OCI-LY1 (cell line): ENCODE measurements at regions not wholly inside any gene's neighbourhood (a gene's known extent, or its start where the extent isn't known, plus 50 kb on each side); places are given as distances from the start of the nearest gene placed in this dataset.

Source experiments
- H2AFZ ChIP-seq: fragments of 200-600 bp; sonication (generic), shearing (Covaris generic); 2 replicates; pipeline ENCODE4 v1.6.0; 2014; ENCODE audit warnings: antibody characterized with exemption, mild to moderate bottlenecking, low read length
- H3F3A ChIP-seq: fragments of 200-600 bp; sonication (generic), shearing (Covaris generic); 2 replicates; pipeline ENCODE4 v1.6.0; 2014; ENCODE audit warnings: mild to moderate bottlenecking, antibody characterized with exemption, low read length, moderate library complexity; ENCODE audit not compliant: insufficient read depth
- H3K27ac ChIP-seq: fragments of 200-600 bp; sonication (generic); 2 replicates; pipeline ENCODE4 v1.5.1; 2014; ENCODE audit warnings: low read length, mixed run types, mild to moderate bottlenecking, low read depth; ENCODE audit not compliant: poor library complexity, severe bottlenecking
- H3K27me3 ChIP-seq: fragments of 200-600 bp; sonication (generic); 2 replicates; pipeline ENCODE4 v1.6.0; 2014; ENCODE audit warnings: antibody characterized with exemption, mild to moderate bottlenecking, low read length, moderate library complexity; ENCODE audit not compliant: insufficient read depth
- H3K36me3 ChIP-seq: fragments of 200-600 bp; sonication (generic); 2 replicates; pipeline ENCODE4 v1.6.1; 2014; ENCODE audit warnings: mild to moderate bottlenecking, antibody characterized with exemption, low read length, moderate library complexity, mixed read lengths; ENCODE audit not compliant: insufficient read depth
- H3K4me1 ChIP-seq: fragments of 200-600 bp; sonication (generic); 2 replicates; pipeline ENCODE4 v1.5.1; 2014; ENCODE audit warnings: mild to moderate bottlenecking, low read length, moderate library complexity; ENCODE audit not compliant: insufficient read depth, severe bottlenecking
- H3K4me2 ChIP-seq: fragments of 200-600 bp; sonication (generic), shearing (Covaris generic); 2 replicates; pipeline ENCODE4 v1.6.1; 2014; ENCODE audit warnings: low read length
- H3K4me3 ChIP-seq: fragments of 200-600 bp; sonication (generic); 2 replicates; pipeline ENCODE4 v1.5.1; 2014; ENCODE audit warnings: low read length, low read depth, mild to moderate bottlenecking, mixed read lengths; ENCODE audit not compliant: poor library complexity, severe bottlenecking
- H3K79me2 ChIP-seq: fragments of 200-600 bp; shearing (Covaris generic); 2 replicates; pipeline ENCODE4 v1.6.1; 2016; ENCODE audit warnings: mixed run types, low read length, mixed read lengths; ENCODE audit not compliant: insufficient read depth
- H3K9ac ChIP-seq: fragments of 200-600 bp; sonication (generic), shearing (Covaris generic); 2 replicates; pipeline ENCODE4 v1.6.1; 2014; ENCODE audit warnings: mild to moderate bottlenecking, low read length, mixed read lengths
- H3K9me2 ChIP-seq: fragments of 200-600 bp; sonication (generic), shearing (Covaris generic); 2 replicates; pipeline ENCODE4 v1.6.1; 2014; ENCODE audit warnings: low read depth, mild to moderate bottlenecking, low read length, mixed read lengths
- H3K9me3 ChIP-seq: fragments of 200-600 bp; shearing (Covaris generic); 2 replicates; pipeline ENCODE4 v1.6.1; 2014; ENCODE audit warnings: low read length, mixed read lengths
- H4K20me1 ChIP-seq: fragments of 200-600 bp; sonication (generic), shearing (Covaris generic); 2 replicates; pipeline ENCODE4 v1.6.0; 2016; ENCODE audit warnings: mild to moderate bottlenecking, low read length; ENCODE audit not compliant: insufficient read depth
- EZH2 ChIP-seq: fragments of 200-600 bp; sonication (generic), shearing (Covaris generic); IDR thresholded peaks from 2 replicates; pipeline ENCODE4 v1.8.0; 2017; ENCODE audit warnings: borderline replicate concordance, mixed run types, mild to moderate bottlenecking, antibody characterized with exemption, low read length, moderate library complexity, mixed read lengths
- TF ChIP-seq, protein P1 (sequence below): fragments of 200-600 bp; sonication (generic), shearing (Covaris generic); IDR thresholded peaks from 2 replicates; pipeline ENCODE4 v1.5.1; 2017; ENCODE audit warnings: mild to moderate bottlenecking, antibody characterized with exemption, low read length, moderate library complexity, mixed read lengths

- Histone ChIP-seq H3K79me2 (no peaks in the 10 kb centered on the region), H3K4me2 (no peak overlapping the region), H3K4me1 (peaks cover 25% of the 10 kb centered on the region)
Measured at GRCh38 chr2:74051504-74051903, 66.8 kb downstream of the TET3 start.

GRCh38 chr2:74052732-74053710 is 68.3 kb downstream of the TET3 start:
- TF ChIP-seq EZH2: no peak
- TF ChIP-seq, protein P1, sequence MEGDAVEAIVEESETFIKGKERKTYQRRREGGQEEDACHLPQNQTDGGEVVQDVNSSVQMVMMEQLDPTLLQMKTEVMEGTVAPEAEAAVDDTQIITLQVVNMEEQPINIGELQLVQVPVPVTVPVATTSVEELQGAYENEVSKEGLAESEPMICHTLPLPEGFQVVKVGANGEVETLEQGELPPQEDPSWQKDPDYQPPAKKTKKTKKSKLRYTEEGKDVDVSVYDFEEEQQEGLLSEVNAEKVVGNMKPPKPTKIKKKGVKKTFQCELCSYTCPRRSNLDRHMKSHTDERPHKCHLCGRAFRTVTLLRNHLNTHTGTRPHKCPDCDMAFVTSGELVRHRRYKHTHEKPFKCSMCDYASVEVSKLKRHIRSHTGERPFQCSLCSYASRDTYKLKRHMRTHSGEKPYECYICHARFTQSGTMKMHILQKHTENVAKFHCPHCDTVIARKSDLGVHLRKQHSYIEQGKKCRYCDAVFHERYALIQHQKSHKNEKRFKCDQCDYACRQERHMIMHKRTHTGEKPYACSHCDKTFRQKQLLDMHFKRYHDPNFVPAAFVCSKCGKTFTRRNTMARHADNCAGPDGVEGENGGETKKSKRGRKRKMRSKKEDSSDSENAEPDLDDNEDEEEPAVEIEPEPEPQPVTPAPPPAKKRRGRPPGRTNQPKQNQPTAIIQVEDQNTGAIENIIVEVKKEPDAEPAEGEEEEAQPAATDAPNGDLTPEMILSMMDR: no peak
- no peak overlapping the region for H2AFZ ChIP-seq
- no peak overlapping the region for H3K27ac ChIP-seq
- no peaks in the 10 kb centered on the region for H3K79me2 ChIP-seq
- no peaks in the 10 kb centered on the region for H3K9me3 ChIP-seq
- H3F3A ChIP-seq: no peaks in the 10 kb centered on the region
- H3K9me2 ChIP-seq: no peaks in the 10 kb centered on the region
- peak overlapping the region; percentile 29; the same call in 1 of the 2 replicates for H3K4me2 ChIP-seq
- H3K27me3 ChIP-seq: no peaks in the 10 kb centered on the region
- H3K36me3 ChIP-seq: peaks cover 6% of the 10 kb centered on the region; the same call in 1 of the 2 replicates
- H3K4me3 ChIP-seq: no peak overlapping the region
- H3K4me1 ChIP-seq: peaks cover 25% of the 10 kb centered on the region
- H4K20me1 ChIP-seq: no peaks in the 10 kb centered on the region
- H3K9ac ChIP-seq: no peak overlapping the region

More at GRCh38 chr2:74051504-74051903, 66.8 kb downstream of the TET3 start:
- Histone ChIP-seq H4K20me1 (no peaks in the 10 kb centered on the region), H3F3A (no peaks in the 10 kb centered on the region), H3K4me3 (no peak overlapping the region), H3K27ac (no peak overlapping the region), H3K9ac (no peak overlapping the region), H3K9me3 (no peaks in the 10 kb centered on the region), H3K27me3 (no peaks in the 10 kb centered on the region), H3K9me2 (no peaks in the 10 kb centered on the region), H2AFZ (no peak overlapping the region), H3K36me3 (peaks cover 8% of the 10 kb centered on the region; the same call in 1 of the 2 replicates)
- no peak for TF ChIP-seq EZH2
- TF ChIP-seq, protein P1: no peak

DNA sequence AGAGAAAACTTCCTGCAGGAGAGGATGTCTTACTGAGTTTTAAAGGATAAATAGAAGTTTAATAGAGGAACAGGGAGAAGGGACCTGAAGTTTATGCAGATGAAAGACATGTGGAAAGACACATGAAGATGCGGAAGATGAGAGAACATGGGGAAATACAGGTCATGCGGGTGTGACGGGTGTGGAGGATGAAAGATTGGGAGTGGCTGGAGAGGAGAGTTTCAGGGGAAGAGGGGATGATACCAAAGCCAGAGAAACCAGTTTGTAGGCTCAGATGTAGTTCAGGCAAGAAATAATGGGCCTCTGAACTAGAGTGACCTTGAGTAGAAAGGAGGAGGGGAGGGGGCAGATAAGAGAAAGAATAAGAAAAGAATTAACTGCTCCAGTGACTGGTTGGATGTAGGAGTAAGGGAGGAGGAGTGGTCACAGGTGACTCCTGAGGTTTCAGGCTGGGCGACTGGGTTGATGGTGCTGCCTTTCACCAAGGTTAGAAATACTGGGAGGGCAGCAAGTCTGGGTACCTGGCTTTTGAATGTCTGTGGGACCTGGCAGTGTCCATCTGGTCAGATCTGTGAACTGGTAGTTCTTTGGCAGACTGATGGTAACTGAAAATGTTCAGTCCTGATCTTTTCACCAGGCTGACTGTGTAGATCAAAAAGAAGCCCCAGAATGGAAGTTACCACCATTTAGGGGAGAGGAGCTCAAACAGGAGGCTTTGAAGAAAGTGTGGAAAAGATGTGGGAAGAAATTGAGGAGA is 69.4 kb downstream of the TET3 start:
- Histone ChIP-seq H3K4me3 (no peak overlapping the region), H3K4me2 (no peak overlapping the region), H3K9ac (no peak overlapping the region), H3K79me2 (no peaks in the 10 kb centered on the region), H3K9me2 (no peaks in the 10 kb centered on the region), H4K20me1 (no peaks in the 10 kb centered on the region), H3K4me1 (peaks cover 25% of the 10 kb centered on the region), H3K27me3 (no peaks in the 10 kb centered on the region), H3F3A (no peaks in the 10 kb centered on the region), H2AFZ (no peak overlapping the region), H3K27ac (no peak overlapping the region), H3K9me3 (no peaks in the 10 kb centered on the region), H3K36me3 (no peaks in the 10 kb centered on the region)
- no peak for TF ChIP-seq EZH2
- TF ChIP-seq, protein P1: no peak
